Stimulated activated CD4-positive, alpha-beta T cell treated with anti-CD3 and anti-CD28 coated beads, Interleukin-12 subunit alpha, Interleukin-12 subunit beta, amount 100 ng/mL, for 48 hours (primary cell): ENCODE measurements at regions not wholly inside any gene's neighbourhood (a gene's known extent, or its start where the extent isn't known, plus 50 kb on each side); places are given as distances from the start of the nearest gene placed in this dataset.
A peak's percentile ranks its signal among the peaks of the same experiment; 100 is the strongest.

Experiments used
- DNase-seq, 3 donors: peaks; one replicate each; pipeline ENCODE4 v3.0.0-alpha.2; 2020; ENCODE audit warnings: low read depth in 2 of 3, low spot score in 1 of 3

- DNase-seq, result no peak
Observed at GRCh38 chr15:31550211-31550977, 223.8 kb downstream of the KLF13 start.

DNA sequence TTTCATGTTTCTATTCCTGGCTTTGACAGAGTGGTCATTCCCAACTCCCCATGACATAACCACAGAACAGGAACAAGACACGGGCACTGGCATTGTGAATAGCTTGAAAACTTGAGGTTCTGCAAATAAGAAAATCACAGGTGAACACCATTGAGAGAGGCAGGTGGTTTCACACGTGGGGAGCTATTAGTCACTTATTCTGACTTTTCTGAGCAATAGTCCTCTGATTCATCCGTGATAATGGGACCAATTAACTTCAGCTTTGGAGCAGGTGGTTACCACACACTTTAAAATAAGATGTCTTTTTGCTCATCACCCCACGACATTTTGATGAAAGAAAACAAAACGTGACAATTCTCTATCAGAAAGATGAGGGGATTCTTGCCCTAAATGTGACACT, 224.7 kb downstream of the KLF13 start:
- DNase-seq, result peak in 1 of 3 donors; percentile 5

DNA sequence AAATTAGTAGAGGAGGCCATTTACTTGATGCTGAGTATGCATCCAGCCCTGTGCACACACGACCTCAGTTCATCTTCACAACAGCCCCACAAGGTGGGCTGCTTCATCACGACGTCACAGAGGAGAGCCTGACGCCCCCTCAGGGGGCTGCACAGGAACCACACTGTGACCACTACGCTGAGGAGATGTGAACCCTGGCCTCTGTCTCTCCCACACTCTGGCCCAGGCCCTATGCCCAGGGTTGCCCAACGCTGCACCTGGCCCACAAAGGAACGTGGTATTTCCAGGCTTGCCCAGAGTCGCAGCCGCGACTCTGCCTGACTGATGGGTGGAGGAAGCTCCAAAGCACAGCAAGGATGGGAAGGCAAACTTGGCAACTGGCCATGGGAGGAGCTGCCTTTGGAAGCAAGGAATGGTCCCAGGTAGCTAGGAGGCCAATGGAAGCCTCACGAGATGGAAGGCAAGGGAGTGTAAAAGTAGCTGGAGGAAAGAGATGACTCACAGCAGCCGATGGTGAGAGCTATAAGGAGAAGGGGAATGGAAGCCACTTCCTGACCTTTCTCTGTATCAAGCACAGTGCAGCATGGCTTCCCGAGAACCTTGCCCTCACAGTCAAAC, 226.0 kb downstream of the KLF13 start:
- no peak for DNase-seq

GRCh38 chr15:31554261-31554660, 227.6 kb downstream of the KLF13 start:
- DNase-seq, result no peak

- no peak for DNase-seq
Observed at GRCh38 chr15:31555022-31555421, 228.4 kb downstream of the KLF13 start.

DNA sequence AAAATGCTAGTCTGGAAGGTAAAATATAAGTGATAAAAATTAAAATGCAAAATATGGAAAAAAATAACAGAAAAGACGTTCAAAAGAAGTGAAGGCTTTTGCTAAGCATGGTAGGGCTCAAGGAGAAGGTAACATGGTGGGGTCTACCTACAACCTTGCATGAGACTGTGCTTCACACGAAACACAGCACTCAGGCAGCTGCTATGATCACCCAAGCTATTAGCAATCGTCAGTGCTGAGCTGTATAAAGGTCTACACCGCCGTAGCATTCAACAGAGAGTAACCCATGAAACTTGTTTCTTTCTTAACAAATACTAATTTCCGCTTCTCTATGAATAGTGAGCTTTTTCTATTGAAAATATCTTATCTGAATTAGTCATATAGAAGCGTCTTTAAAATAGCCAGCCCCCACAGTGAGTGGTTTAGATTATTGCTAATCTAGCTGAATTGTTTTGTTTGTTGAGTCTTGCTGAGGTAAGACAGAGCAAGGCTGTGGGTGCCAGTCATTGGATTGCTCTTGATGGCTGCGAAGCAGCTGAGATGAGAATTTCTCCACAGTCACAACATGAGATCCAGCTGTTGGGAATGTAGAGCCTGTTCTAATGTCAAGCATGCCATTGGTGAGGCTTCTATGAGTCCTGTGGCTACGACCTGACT, 230.0 kb downstream of the KLF13 start:
- no peak for DNase-seq

DNA sequence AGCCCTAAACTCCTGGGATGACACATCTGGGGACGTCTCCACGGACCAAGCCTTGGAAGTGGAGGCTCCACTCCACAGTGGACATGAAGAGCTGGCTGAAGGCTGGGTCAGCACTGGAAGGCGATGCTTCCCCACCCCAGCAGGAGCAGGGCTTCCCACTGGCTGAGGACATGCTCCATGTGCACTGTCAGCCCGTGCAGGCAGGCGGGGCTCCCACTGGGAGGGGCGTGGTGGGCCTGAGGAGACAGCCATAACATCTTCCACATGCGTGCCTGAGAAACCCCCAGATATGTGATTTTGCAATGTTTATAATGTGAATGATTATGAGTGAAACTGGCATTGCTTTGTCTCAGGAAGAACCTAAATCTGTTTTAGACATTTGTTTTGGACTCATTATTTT, 231.3 kb downstream of the KLF13 start:
- DNase-seq, result no peak

- DNase-seq, result no peak
Observed at GRCh38 chr15:31558840-31559239, 232.2 kb downstream of the KLF13 start.

DNA sequence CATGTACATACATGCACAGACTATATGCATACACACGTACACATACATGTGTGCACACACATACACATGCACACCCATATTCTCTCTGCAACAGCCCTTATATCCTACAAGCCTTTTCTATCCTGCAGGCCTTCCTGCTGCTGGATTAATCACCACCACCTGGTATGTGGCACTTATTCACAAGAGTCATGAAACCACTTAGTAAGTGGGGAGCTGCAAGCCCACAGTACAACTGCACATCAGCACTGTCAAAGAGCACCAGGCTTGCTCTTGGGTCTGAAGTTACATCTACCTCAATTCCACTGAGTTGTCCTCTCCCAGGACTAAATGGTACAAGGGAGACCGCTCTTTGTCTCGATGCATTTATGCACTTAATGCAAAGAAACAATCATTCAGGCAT, 233.2 kb downstream of the KLF13 start:
- DNase-seq, result no peak

DNA sequence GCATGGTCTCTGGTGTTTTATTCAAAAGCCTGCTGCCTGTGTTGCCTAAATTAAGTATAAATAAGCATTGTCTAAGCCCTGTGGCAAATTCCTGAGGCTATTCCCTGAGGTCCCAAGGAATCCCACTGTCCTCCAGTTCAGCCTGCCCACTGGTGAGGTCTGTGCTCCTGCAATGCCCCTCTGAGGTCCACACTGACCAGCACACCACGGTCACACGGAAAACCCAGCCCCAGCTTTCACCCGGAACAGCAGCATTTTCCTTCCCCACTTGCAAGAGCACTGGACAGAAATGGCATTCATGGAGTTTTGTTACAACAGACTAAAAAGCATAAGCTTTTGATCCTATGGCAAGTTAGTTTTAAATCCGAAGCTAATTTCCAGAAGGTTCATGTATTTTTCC, 234.0 kb downstream of the KLF13 start:
- no peak for DNase-seq

- no peak for DNase-seq
Observed at GRCh38 chr15:31561156-31561555, 234.5 kb downstream of the KLF13 start.

GRCh38 chr15:31563001-31563400, 236.4 kb downstream of the KLF13 start:
- DNase-seq, result no peak

- DNase-seq, result no peak
Observed at GRCh38 chr15:31563421-31563820, 236.8 kb downstream of the KLF13 start.

GRCh38 chr15:31567861-31568260, 241.2 kb downstream of the KLF13 start:
- DNase-seq, result no peak

DNA sequence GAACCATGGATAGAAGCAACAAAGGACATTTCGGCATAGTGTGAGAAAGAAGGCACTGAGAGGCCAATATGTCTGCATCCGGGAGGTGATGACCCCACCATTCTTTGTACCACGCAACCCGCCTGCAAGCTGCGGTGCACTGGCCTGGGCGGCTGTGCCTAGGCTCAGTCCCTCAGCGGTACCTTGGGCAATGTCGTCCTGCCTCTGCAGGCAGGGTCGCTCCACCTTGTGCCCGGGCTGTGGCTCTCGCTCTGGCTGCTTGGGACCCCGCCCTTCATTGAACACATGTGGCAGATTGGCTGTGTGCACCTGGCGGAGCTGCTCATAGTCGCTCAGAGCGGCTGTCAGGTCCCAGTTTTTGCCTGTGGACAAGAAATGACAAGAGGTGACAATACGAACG, 243.2 kb downstream of the KLF13 start:
- no peak for DNase-seq

- no peak for DNase-seq
Observed at GRCh38 chr15:31570591-31570990, 244.0 kb downstream of the KLF13 start.

- DNase-seq, result no peak
Observed at GRCh38 chr15:31571676-31572075, 245.0 kb downstream of the KLF13 start.

DNA sequence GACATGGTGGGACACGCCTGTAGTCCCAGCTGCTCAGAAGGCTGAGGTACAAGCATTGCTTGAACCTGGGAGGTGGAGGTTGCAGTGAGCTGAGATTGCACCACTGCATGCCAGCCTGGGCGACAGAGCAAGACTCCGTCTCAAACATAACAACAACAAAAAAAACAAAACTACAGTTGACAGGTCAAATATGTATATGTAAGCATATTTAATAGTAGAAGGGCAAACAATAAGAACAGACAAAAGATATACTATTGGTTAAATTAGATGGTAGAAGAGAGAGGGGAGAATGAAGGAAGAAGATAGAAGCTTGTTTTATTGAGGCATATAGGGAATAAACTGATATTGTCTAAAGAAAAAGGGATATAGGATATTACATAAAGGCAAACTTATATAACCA, 247.1 kb downstream of the KLF13 start:
- no peak for DNase-seq

DNA sequence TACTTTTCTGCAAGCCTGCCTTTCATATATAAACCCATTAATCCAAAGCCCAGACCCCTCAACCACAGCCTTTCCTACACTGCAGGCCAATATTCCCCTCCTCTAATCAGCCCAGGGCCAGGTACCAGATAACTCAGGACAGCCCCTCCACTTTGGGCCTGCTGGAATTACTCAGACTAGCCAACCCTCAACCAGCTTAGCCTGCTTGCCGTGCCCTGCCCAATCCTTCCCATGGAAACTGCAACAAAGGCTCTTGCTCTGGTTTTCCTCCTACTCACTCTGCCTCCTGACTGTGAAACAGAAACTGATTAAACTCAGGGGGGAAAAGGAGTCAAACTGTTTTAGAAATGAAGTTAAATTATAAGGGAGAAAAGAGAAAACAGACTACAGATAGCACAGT, 248.1 kb downstream of the KLF13 start:
- no peak for DNase-seq

DNA sequence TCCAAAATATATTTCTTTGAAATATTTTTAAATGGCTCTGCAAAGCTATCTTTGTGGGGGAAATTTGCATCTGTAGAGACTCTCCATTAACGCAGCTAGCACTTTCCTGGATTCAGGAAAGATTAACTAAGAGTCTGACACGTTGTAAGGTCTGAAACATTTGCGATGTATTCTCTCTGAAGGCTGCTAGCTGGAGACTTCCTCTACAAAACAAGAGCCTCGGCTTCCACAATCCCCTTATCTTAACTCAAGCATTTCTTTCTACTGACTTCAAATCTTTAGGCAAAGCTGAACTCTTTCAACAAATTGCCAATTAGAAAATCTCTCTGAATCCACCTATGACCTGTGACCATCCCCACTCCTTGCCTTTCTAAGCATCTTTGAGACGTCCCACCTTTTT, 250.5 kb downstream of the KLF13 start:
- DNase-seq, result no peak

DNA sequence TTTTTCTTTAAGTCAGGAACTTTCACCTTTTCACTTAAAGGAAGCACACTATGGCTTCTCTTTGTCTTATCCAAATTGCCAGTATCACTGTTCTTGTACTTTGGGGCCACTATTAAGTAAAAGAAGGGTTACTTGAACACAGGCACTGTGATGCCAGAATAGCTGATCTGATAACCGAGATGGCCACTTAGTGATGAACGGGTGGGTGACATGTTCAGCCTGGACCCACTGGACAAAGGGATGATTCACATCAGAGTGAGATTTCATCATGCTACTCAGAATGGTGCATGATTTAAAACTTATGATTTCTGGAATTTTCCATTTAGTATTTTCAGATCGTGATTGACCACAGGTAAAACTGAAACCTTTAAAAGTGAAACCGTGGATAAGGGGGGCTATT, 252.6 kb downstream of the KLF13 start:
- no peak for DNase-seq

- no peak for DNase-seq
Observed at GRCh38 chr15:31579976-31580375, 253.3 kb downstream of the KLF13 start.
